Activated CD8-positive, alpha-beta memory T cell treated with anti-CD3 and anti-CD28 coated beads for 1 hour (primary cell): ENCODE measurements at regions not wholly inside any gene's neighbourhood (a gene's known extent, or its start where the extent isn't known, plus 50 kb on each side); places are given as distances from the start of the nearest gene placed in this dataset.
"Not testable (repeated sequence)": the region's sequence is repeated elsewhere in the genome, so short reads cannot be mapped to it uniquely, and the experiment has no call there.

Source experiments
- DNase-seq, 2 donors: peaks; one replicate each; pipeline ENCODE4 v3.0.0-alpha.2; 2020; ENCODE audit warnings: low read depth in 1 of 2; ENCODE audit errors: extremely low read depth in 1 of 2

GRCh38 chr10:11668847-11669610 is 57.6 kb upstream of the USP6NL start:
- no peak for DNase-seq

GRCh38 chr10:11667756-11668155 is 56.3 kb upstream of the USP6NL start:
- DNase-seq = no peak

DNA sequence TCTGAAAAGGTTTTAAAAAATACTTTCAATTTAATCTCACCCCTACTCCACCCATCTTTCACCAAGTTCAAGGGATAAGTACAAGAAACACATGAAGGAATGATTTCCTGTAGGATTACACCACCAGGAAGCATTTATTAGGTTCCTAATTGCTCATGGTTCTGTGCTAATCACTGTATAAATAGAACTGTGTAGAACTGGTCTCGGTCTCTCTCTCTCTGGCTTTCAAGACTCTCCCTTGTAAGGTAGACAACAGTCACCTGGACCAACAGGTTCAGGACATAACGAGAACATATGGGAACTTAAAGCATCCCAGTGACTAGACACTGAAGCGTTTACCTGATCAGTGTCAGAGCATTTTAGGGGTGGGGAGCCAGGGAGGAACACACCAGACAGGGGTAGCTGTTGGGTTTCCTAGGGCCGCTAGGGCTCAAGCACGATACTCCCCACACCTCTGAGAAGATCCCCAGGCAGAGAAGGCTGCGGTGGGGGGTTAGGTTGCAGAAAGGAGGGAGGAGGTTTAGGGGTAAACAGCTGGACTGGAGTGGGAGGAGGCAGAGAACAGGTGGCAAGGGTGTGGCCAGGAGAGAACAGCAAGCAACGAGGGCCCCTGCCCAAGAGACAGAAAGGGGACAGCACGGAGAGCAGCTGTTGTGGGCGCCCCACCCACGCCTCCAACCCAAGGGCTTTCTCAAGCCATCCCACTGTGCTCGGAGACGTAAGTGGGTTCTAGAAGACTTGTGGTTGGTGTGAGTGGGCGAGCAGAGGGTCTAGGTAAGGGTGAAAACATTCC is 52.5 kb upstream of the USP6NL start:
- DNase-seq = no peak

- DNase-seq = not testable (repeated sequence)
These were observed 51.7 kb upstream of the USP6NL start for GRCh38 chr10:11663126-11663515.

- DNase-seq = no peak
These were observed 50.0 kb upstream of the USP6NL start for GRCh38 chr10:11661441-11661840.
